OCI-LY1 (cell line): ENCODE measurements at regions not wholly inside any gene's neighbourhood (a gene's known extent, or its start where the extent isn't known, plus 50 kb on each side); places are given as distances from the start of the nearest gene placed in this dataset.
"Not testable (repeated sequence)": the region's sequence is repeated elsewhere in the genome, so short reads cannot be mapped to it uniquely, and the experiment has no call there.

ENCODE experiments used
- CTCF ChIP-seq: fragments of 200-600 bp; sonication (generic), shearing (Covaris generic); IDR thresholded peaks from 2 replicates; pipeline ENCODE4 v1.5.1; 2017; ENCODE audit warnings: mild to moderate bottlenecking, antibody characterized with exemption, low read length, moderate library complexity, mixed read lengths
- EZH2 ChIP-seq: fragments of 200-600 bp; sonication (generic), shearing (Covaris generic); IDR thresholded peaks from 2 replicates; pipeline ENCODE4 v1.8.0; 2017; ENCODE audit warnings: borderline replicate concordance, mixed run types, mild to moderate bottlenecking, antibody characterized with exemption, low read length, moderate library complexity, mixed read lengths

GRCh38 chr19:28575312-28575711 is 637.6 kb downstream of the UQCRFS1 start:
- not testable (repeated sequence) for TF ChIP-seq CTCF, EZH2
